Esophagus muscularis mucosa (tissue), 4 donors: ENCODE measurements at regions not wholly inside any gene's neighbourhood (a gene's known extent, or its start where the extent isn't known, plus 50 kb on each side); places are given as distances from the start of the nearest gene placed in this dataset.

Source experiments
- DNase-seq: peaks from one replicate; pipeline ENCODE4 v3.0.0-alpha.2; 2017; ENCODE audit errors: extremely low spot score
- H3K27ac ChIP-seq, 4 donors: fragments of 200-600 bp; sonication (generic); replicated peaks in 1 of 4; 1 replicate in 3 of 4; 2 replicates in 1 of 4; pipeline ENCODE4 v1.5.1; 2016 to 2019; ENCODE audit warnings: mild to moderate bottlenecking in 1 of 4
- H3K27me3 ChIP-seq, 4 donors: fragments of 200-600 bp; sonication (generic); one replicate each; pipeline versions ENCODE4 v1.5.1 to v1.6.0; 2016 to 2019
- H3K36me3 ChIP-seq, 4 donors: fragments of 200-600 bp; sonication (generic); one replicate each; pipeline ENCODE4 v1.5.1; 2016 to 2019
- H3K4me1 ChIP-seq, 4 donors: fragments of 200-600 bp; sonication (generic); one replicate each; pipeline ENCODE4 v1.5.1; 2016 to 2019
- H3K4me3 ChIP-seq, 4 donors: fragments of 200-600 bp; sonication (generic); 1 replicate in 2 of 4; 2 replicates in 2 of 4; pipeline ENCODE4 v1.5.1; 2016 to 2019; ENCODE audit warnings: mild to moderate bottlenecking in 4 of 4, moderate library complexity in 1 of 4
- H3K9me3 ChIP-seq, 4 donors: fragments of 200-600 bp; sonication (generic); 1 replicate in 3 of 4; 2 replicates in 1 of 4; pipeline ENCODE4 v1.5.1; 2016 to 2019
- EP300 ChIP-seq: sonication (generic); formaldehyde crosslinking; IDR thresholded peaks from one replicate; pipeline ENCODE4 v1.6.1; 2017; ENCODE audit warnings: antibody characterized with exemption
- POLR2A ChIP-seq: fragments of 450-650 bp; IDR thresholded peaks from one replicate; pipeline ENCODE4 v1.6.1; 2017; ENCODE audit warnings: antibody characterized with exemption, moderate library complexity, mild to moderate bottlenecking, low read depth
- POLR2AphosphoS5 ChIP-seq, 2 donors: sonication (generic); formaldehyde crosslinking; IDR thresholded peaks; one replicate each; pipeline ENCODE4 v1.6.1; 2017; ENCODE audit warnings: antibody characterized with exemption in 2 of 2
- WGBS: methylation state at CpG from one replicate; pipeline ENCODE4 v1.1.5; 2018; 5-methylcytosine and 5-hydroxymethylcytosine counted together
- intact Hi-C: fragments of 100-400 bp; cut with DNase I; formaldehyde crosslinking; loops from one replicate; pipeline ENCODE4 v1.15.1; 2023
- TF ChIP-seq, protein P1 (sequence below), 3 experiments: fragments of 200-600 bp in 2 of 3; fragments of 450-650 bp in 1 of 3; sonication (generic) in 2 of 3; IDR thresholded peaks; one replicate each; pipeline ENCODE4 v1.5.1; 2017 to 2019; ENCODE audit warnings: antibody characterized with exemption in 3 of 3, mild to moderate bottlenecking in 2 of 3, moderate library complexity in 1 of 3

DNA sequence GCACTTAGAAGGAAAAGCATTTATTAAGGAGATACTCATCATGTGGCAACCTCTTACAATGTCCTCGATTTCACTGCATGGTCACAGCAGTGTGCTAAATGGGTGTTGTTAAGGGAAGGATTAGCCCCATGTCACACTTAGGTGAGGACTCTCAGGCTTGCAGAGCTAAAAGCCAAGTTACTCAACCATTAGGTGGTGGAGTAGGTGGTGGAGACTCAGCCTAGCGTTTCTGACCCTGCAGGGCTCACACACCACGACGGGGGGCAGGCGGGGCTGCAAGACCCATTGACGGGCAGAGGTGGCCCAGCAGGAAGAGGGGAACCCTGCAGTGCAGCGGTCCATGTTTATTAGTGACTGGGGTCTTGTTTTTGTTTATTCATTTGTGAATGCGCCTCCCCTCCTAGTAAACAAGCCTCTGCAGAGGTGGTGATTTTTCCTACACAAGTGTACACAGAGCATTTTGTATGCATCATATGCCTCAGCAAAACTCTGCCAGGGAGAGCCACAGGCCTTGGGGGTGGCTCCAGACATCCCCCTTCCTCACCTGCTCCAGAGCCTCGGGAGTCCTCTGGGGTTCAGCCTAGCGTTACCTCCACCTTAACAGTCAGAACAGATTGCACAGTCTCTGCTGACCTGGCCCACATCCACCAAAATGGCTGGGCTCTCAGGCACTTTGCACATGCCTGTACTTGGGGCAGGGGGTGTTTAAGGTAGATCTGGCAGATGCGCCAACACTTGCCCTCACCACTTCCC, 216.7 kb downstream of the C16orf95 start:
- DNase-seq, result no peak
- WGBS, result 71% methylated on average over 11 of the region's 11 CpGs
- TF ChIP-seq POLR2A, result no peak
- TF ChIP-seq, protein P1, sequence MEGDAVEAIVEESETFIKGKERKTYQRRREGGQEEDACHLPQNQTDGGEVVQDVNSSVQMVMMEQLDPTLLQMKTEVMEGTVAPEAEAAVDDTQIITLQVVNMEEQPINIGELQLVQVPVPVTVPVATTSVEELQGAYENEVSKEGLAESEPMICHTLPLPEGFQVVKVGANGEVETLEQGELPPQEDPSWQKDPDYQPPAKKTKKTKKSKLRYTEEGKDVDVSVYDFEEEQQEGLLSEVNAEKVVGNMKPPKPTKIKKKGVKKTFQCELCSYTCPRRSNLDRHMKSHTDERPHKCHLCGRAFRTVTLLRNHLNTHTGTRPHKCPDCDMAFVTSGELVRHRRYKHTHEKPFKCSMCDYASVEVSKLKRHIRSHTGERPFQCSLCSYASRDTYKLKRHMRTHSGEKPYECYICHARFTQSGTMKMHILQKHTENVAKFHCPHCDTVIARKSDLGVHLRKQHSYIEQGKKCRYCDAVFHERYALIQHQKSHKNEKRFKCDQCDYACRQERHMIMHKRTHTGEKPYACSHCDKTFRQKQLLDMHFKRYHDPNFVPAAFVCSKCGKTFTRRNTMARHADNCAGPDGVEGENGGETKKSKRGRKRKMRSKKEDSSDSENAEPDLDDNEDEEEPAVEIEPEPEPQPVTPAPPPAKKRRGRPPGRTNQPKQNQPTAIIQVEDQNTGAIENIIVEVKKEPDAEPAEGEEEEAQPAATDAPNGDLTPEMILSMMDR (IDR thresholded peaks at IDR 0.05), result no peak
- TF ChIP-seq EP300, result no peak
- TF ChIP-seq POLR2AphosphoS5 (IDR thresholded peaks at IDR 0.05), result no peak
- Histone ChIP-seq H3K27me3 (peaks cover 0 to 39% (median 0%) of the 10 kb centered on the region in 4 donors), H3K9me3 (peaks cover 0 to 5% (median 0%) of the 10 kb centered on the region in 4 donors), H3K4me1 (no peaks in the 10 kb centered on the region), H3K4me3 (no peak overlapping the region), H3K36me3 (no peaks in the 10 kb centered on the region), H3K27ac (no peak overlapping the region)
- intact Hi-C loops, result no loop called here

DNA sequence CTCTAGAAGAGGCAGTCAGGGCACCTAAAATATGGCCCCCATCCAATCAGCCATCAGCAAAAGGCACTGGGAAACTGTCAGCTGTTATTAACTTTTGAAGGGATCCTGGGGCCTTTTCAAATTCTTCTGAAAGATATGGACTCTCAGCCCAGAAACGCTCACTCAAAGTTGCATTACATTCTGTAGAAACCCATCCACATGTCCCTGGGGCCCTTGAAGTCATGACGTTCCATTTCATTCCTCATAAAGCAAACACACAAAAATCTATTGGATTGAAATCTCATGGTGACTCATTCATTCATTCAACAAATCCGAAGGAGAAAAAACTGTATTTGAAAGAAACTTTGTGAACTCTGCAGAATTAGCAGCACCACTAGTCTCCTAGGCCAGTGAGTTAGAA, 215.3 kb downstream of the C16orf95 start:
- intact Hi-C loops, result no loop called here
- Histone ChIP-seq H3K9me3 (peaks cover 0 to 5% (median 0%) of the 10 kb centered on the region in 4 donors), H3K27me3 (peaks cover 0 to 40% (median 0%) of the 10 kb centered on the region in 4 donors), H3K4me1 (no peaks in the 10 kb centered on the region), H3K36me3 (no peaks in the 10 kb centered on the region), H3K4me3 (no peak overlapping the region), H3K27ac (no peak overlapping the region)
- WGBS, result 64% methylated on average over 3 of the region's 3 CpGs
- TF ChIP-seq, protein P1 (IDR thresholded peaks at IDR 0.05), result no peak
- TF ChIP-seq POLR2AphosphoS5 (IDR thresholded peaks at IDR 0.05), result no peak
- no peak for TF ChIP-seq POLR2A
- TF ChIP-seq EP300, result no peak
- DNase-seq, result no peak

DNA sequence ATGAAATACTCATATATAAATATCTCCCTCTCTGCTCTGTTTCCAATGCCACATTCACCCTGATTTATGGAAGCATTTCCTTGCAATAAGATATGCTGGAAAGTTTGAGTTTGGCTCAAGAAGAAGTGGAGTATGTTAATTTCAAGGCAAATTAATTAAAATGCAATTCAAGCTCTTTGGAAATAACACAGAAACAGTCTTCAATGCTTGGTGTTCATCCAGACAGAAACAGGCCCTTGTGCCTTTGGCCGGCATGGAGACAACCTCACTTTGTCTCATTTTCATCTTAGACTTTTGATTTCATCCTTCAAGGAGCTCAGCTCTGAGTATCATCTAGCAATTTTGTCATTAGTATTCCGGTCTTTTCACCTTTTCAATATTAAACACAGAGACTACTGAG, 210.0 kb downstream of the C16orf95 start:
- H3K4me3 ChIP-seq, result no peak overlapping the region
- WGBS, result 89% methylated on average over 2 of the region's 2 CpGs
- H3K27ac ChIP-seq, result no peak overlapping the region
- peaks cover 0 to 8% (median 0%) of the 10 kb centered on the region in 4 donors for H3K27me3 ChIP-seq
- no peak for DNase-seq
- intact Hi-C loops, result no loop called here
- H3K36me3 ChIP-seq, result no peaks in the 10 kb centered on the region
- TF ChIP-seq, protein P1 (IDR thresholded peaks at IDR 0.05), result no peak
- TF ChIP-seq EP300, result no peak
- no peak for TF ChIP-seq POLR2A
- no peaks in the 10 kb centered on the region for H3K4me1 ChIP-seq
- peaks cover 0 to 5% (median 0%) of the 10 kb centered on the region in 4 donors for H3K9me3 ChIP-seq

DNA sequence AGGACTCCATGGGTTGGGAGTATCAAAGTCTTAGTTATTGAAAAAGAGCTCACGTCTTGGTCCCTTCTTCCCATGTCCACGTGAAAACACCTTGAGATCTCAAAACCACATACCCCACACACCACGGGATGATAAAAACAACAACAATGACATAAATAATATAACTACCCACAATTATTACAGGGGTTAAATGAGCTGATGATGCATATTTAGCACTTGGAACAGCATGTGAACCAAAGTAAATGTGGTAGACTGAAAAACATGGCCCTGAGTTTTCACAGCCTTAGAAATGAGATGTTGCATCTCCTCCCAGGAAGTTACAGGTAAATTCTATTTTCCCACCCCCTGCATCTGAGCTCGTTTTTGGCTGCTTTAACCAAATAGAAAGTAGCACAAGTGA, 208.9 kb downstream of the C16orf95 start:
- Histone ChIP-seq H3K4me1 (no peaks in the 10 kb centered on the region), H3K9me3 (peaks cover 0 to 5% (median 0%) of the 10 kb centered on the region in 4 donors), H3K27ac (no peak overlapping the region), H3K27me3 (peaks cover 0 to 17% (median 0%) of the 10 kb centered on the region in 4 donors), H3K4me3 (no peak overlapping the region), H3K36me3 (no peaks in the 10 kb centered on the region)
- DNase-seq, result no peak
- intact Hi-C loops, result no loop called here
- WGBS, result 82% methylated on average over 4 of the region's 4 CpGs
- no peak for TF ChIP-seq POLR2AphosphoS5 (IDR thresholded peaks at IDR 0.05)
- no peak for TF ChIP-seq EP300

DNA sequence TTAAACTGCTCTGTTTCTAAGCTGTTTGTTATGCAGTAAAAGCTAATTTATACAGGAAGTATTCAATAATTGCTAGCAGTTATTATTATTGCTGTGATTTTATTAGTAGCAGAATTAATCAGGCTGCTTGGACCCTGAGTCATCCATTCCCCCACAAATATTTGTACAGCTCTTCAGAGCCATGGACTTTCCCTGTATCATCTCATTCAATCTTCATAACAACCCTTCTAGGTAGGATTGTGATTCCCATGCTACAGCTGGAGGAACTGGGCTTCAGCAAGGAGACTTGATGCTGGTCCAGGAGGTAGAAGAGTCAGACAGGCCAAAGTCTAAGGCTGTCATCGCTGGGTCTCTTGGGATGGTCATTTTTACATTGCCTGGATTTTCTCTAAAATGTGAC, 208.3 kb downstream of the C16orf95 start:
- no peak for DNase-seq
- Histone ChIP-seq H3K36me3 (no peaks in the 10 kb centered on the region), H3K4me1 (no peaks in the 10 kb centered on the region), H3K9me3 (peaks cover 0 to 5% (median 0%) of the 10 kb centered on the region in 4 donors), H3K4me3 (no peak overlapping the region), H3K27ac (no peak overlapping the region), H3K27me3 (peaks cover 0 to 18% (median 0%) of the 10 kb centered on the region in 4 donors)
- 100% methylated on average over 1 of the region's 1 CpG for WGBS
- intact Hi-C loops, result no loop called here
- no peak for TF ChIP-seq POLR2A
